Choroid plexus epithelial cell (primary cell): ENCODE measurements at regions not wholly inside any gene's neighbourhood (a gene's known extent, or its start where the extent isn't known, plus 50 kb on each side); places are given as distances from the start of the nearest gene placed in this dataset.
A peak's percentile ranks its signal among the peaks of the same experiment; 100 is the strongest.

ENCODE experiments used
- DNase-seq: peaks from one replicate; pipeline ENCODE4 v3.0.0-alpha.2; 2010; ENCODE audit warnings: low read depth
- H3K4me3 ChIP-seq: 2 replicates; pipeline ENCODE4 v1.5.1; 2011; ENCODE audit warnings: low read depth, mild to moderate bottlenecking, control low read depth, low read length, moderate library complexity
- TF ChIP-seq, protein P1 (sequence below): conservative IDR thresholded peaks from 2 replicates; pipeline ENCODE4 v1.5.1; 2011; ENCODE audit warnings: low read depth, mild to moderate bottlenecking, control low read depth, inconsistent platforms, low read length, moderate library complexity

DNA sequence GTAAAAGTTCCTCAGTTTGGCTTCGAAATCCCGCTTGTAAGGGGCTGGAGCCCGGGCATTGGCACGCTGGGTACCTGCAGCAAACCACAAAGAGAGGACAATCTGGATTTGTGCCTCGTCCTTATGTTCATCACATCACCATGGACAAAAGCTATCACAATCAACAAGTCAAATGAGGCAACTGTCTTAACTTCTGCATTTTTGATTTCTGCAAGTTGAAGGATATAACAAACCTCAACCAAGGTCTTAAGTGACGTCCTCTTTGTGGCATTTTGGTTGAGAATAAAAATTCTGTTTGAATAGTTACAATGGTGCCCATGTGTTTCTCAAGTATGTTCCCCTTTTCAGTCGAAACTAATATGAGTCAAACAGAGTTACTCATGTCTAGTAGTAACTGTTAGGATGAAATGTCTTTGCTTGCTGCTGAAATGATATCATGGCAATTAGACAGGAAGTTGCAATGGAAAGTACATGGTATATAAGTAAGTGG, 70.8 kb upstream of the STK17B start:
- H3K4me3 ChIP-seq, result no peak overlapping the region
- no peak for DNase-seq
- TF ChIP-seq, protein P1, sequence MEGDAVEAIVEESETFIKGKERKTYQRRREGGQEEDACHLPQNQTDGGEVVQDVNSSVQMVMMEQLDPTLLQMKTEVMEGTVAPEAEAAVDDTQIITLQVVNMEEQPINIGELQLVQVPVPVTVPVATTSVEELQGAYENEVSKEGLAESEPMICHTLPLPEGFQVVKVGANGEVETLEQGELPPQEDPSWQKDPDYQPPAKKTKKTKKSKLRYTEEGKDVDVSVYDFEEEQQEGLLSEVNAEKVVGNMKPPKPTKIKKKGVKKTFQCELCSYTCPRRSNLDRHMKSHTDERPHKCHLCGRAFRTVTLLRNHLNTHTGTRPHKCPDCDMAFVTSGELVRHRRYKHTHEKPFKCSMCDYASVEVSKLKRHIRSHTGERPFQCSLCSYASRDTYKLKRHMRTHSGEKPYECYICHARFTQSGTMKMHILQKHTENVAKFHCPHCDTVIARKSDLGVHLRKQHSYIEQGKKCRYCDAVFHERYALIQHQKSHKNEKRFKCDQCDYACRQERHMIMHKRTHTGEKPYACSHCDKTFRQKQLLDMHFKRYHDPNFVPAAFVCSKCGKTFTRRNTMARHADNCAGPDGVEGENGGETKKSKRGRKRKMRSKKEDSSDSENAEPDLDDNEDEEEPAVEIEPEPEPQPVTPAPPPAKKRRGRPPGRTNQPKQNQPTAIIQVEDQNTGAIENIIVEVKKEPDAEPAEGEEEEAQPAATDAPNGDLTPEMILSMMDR, result no peak

DNA sequence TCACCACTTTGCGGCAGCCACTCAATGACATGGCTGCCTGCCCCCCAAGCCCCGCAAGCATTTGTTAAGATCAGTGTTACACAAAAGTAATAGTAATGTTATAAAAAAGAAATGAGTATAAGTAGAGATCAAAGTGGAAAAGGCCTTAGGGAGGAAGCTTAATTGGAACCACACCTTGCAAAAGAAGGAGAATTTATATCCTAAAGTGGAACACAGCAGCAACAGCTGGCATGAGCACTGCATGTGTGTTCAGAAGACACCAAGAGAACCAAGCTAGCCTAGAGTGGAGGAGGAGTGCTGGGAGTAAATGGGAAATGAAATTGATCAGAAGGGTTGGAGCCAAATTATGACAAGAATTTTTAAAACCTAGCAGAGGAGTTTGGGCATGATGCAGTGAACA, 73.1 kb upstream of the STK17B start:
- TF ChIP-seq, protein P1, result no peak
- no peak for DNase-seq
- no peak overlapping the region for H3K4me3 ChIP-seq

DNA sequence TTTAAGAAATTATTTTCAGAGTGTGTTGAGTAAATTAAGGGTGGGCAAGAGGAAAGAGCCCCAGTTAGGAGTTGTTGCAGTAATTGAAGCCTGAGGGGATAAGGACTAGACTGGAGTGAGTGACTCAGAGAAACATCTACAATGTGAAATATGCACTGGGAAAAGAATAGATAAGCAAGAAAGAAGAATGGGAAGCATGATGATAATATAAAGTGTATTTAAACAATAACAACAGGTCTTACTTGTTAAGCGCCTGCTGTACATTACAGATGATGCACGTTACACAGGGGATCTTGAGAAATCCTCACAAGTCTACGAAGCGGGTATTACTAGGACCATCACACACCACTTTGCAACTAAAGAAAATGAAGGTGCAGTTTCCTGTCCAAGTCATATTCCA, 73.6 kb upstream of the STK17B start:
- peak; percentile 39 for DNase-seq
- H3K4me3 ChIP-seq, result no peak overlapping the region
- TF ChIP-seq, protein P1, result no peak

DNA sequence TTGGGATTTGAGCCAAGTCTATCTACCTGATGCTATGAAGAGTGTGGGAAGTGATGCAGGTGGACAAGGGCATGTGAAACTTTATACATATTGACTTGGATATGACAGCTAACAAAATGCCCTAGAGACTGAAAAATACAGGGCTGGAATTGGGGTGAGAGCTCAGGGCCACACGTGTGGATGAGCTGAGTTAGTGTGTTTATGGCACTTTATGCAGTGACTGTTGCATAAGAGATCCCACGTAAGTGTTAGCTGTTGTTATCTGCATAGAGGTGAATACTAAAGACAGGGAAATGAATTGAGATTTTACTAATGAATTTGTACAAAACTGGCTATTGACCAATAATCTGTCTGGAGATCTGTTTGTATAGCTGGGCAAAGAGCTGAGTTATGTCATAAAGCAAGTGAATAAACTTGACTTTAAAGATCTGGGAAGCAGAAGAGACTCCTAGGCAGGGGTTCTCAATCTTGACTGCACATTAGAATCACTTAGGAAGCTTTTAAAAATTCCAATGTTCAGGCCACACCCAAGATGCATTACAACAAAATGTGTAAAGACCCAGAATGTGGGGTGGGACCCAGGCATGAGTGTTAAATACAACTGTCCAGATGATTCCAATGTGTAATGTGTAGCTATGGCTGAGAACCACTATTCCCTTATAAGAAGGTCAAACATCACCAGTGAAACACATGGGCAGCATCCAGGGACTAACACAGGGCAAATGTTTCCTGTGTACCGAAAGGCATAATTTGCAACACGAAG, 74.2 kb upstream of the STK17B start:
- TF ChIP-seq, protein P1, result no peak
- DNase-seq, result no peak
- H3K4me3 ChIP-seq, result no peak overlapping the region

DNA sequence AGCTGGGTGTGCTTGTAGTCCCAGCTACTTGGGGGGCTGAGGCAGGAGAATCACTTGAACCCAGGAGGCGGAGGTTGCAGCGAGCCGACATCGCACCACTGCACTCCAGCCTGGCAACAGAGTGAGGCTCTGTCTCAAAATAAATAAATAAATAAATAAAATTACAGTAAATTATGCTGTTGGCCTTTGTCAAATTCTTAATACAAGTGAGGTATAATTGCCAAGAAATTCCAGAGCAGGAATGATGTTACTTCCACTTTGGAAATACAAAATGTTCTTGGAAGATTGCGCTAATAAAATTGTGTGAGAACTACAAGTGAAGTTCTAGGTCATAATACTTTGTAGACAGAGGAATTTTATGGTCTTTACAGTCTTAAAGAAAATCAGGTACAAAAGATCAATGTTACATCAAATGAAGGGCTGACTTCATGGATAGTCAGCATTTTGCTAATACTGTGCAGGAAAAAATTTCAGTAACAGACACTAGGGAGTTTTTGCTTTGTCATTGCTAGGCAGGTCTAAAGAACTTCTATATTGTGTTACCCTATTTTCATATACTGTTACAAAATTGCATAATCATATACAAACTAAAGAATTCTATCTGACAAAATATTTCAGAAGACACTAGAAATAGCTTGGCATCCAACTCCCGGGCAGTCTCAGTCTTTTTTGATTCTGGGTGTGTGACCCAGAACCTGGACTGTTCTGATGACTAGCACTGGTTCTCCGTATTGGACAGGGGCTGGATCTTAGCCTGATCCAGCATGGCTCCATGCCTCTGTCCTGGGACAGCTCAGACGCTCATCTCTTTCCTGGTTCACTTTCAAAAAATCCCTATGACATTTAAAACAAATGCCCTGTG, 76.0 kb upstream of the STK17B start:
- TF ChIP-seq, protein P1, result no peak
- DNase-seq, result no peak
- no peak overlapping the region for H3K4me3 ChIP-seq

DNA sequence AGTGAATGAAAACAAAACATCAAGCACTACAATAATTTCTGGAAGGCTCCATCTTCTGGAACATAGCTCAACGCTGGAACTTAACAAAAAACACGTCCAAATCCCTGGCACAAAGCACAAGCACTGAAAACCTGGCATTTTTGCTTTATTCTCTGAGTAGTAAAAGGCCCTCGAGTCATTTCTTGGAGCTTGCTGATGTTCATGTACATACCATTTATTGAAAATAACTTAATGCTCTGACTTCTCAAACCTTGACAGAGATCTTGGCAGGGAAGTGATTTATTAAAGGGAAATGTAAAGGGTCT, 76.5 kb upstream of the STK17B start:
- no peak for DNase-seq
- no peak overlapping the region for H3K4me3 ChIP-seq
- TF ChIP-seq, protein P1, result no peak
